HCT116 (cell line): ENCODE measurements at regions not wholly inside any gene's neighbourhood (a gene's known extent, or its start where the extent isn't known, plus 50 kb on each side); places are given as distances from the start of the nearest gene placed in this dataset.

Experiments used
- ATAC-seq: fragments of 200-7000 bp; cut with Tn5 transposase; 2 replicates; pipeline ENCODE4 v1.9.1; 2020; ENCODE audit warnings: mild to moderate bottlenecking, moderate library complexity
- BruUV-seq: library from RNA; stranded (reverse); fragments of 400-500 nt; replicated peaks from 2 replicates; lab custom pipeline; 2021; lab: Mats Ljungman, UMichigan
- CTCF ChIA-PET: fragments of 300-600 bp; sonication (Branson Sonifier 250); formaldehyde crosslinking; loops from one replicate; lab custom pipeline; 2021; ENCODE audit warnings: antibody characterized with exemption; lab: Charles Lee
- POLR2A ChIA-PET: fragments of 300-600, 350-600 bp; sonication (Branson Sonifier 250); formaldehyde crosslinking; loops from one replicate; lab custom pipeline; 2021; ENCODE audit warnings: antibody characterized with exemption; lab: Charles Lee
- RAD21 ChIA-PET, 2 experiments: fragments of 300-600 bp; sonication (Branson Sonifier 250); formaldehyde crosslinking; loops; one replicate each; lab custom pipeline; 2023; ENCODE audit warnings: low total read pairs in 2 of 2; ENCODE audit not compliant: uncharacterized antibody in 2 of 2, unreplicated experiment in 2 of 2, low non-redundant PET in 1 of 2; lab: Charles Lee
- DNase-seq: peaks from one replicate; pipeline ENCODE4 v3.0.0-alpha.2; 2010; ENCODE audit warnings: low read depth, low spot score
- H2AFZ ChIP-seq: fragments of 200-600 bp; shearing (Covaris generic), sonication (generic); 2 replicates; pipeline ENCODE4 v1.6.1; 2017; ENCODE audit warnings: low read depth, mixed run types, mixed read lengths, antibody characterized with exemption, low read length; ENCODE audit not compliant: poor library complexity, severe bottlenecking
- H3K27ac ChIP-seq: 2 replicates; pipeline ENCODE4 v1.5.1; 2012; ENCODE audit warnings: low read depth, low read length
- H3K27me3 ChIP-seq: fragments of 200-600 bp; sonication (generic); 2 replicates; pipeline ENCODE4 v1.6.1; 2016; ENCODE audit warnings: mixed run types, low read length, mixed read lengths; ENCODE audit not compliant: insufficient read depth
- H3K36me3 ChIP-seq, 2 experiments: fragments of 200-500 bp in 1 of 2; fragments of 200-600 bp in 1 of 2; sonication (Bioruptor generic) in 1 of 2; sonication (generic) in 1 of 2; 2 replicates each; pipeline versions ENCODE4 v1.5.1 to v1.6.1; 2014 to 2016; ENCODE audit warnings: low read length in 2 of 2, inconsistent platforms in 1 of 2, mixed read lengths in 1 of 2, mixed run types in 1 of 2; ENCODE audit not compliant: insufficient read depth in 2 of 2, control insufficient read depth in 1 of 2
- H3K4me1 ChIP-seq, 2 experiments: fragments of 200-600 bp in 1 of 2; sonication (generic) in 1 of 2; 2 replicates each; pipeline versions ENCODE4 v1.5.1 to v1.6.1; 2012 to 2017; ENCODE audit warnings: low read length in 2 of 2, inconsistent platforms in 1 of 2, mild to moderate bottlenecking in 1 of 2, mixed read lengths in 1 of 2, mixed run types in 1 of 2, moderate library complexity in 1 of 2; ENCODE audit not compliant: insufficient read depth in 2 of 2, control insufficient read depth in 1 of 2
- H3K4me2 ChIP-seq: fragments of 200-600 bp; sonication (generic); 2 replicates; pipeline ENCODE4 v1.6.1; 2017; ENCODE audit warnings: mixed run types, low read length, mixed read lengths
- H3K4me3 ChIP-seq, 2 experiments: fragments of 200-600 bp in 1 of 2; sonication (generic) in 1 of 2; replicated peaks in 1 of 2; 2 replicates each; pipeline ENCODE4 v1.5.1; 2011 to 2016; ENCODE audit warnings: low read length in 2 of 2, control low read depth in 1 of 2, low read depth in 1 of 2, mild to moderate bottlenecking in 1 of 2, mixed read lengths in 1 of 2, mixed run types in 1 of 2
- H3K79me2 ChIP-seq: fragments of 200-600 bp; sonication (generic); 2 replicates; pipeline ENCODE4 v1.6.1; 2017; ENCODE audit warnings: mild to moderate bottlenecking, mixed run types, low read length, moderate library complexity, mixed read lengths; ENCODE audit not compliant: insufficient read depth
- H3K9ac ChIP-seq: fragments of 200-600 bp; sonication (generic); 2 replicates; pipeline ENCODE4 v1.6.1; 2016; ENCODE audit warnings: low read length, mixed read lengths
- H3K9me2 ChIP-seq: fragments of 200-600 bp; sonication (generic), shearing (Covaris generic); 2 replicates; pipeline ENCODE4 v1.6.1; 2017; ENCODE audit warnings: mixed run types, mild to moderate bottlenecking, moderate library complexity; ENCODE audit not compliant: insufficient read depth
- H3K9me3 ChIP-seq, 2 experiments: fragments of 200-500 bp in 1 of 2; fragments of 200-600 bp in 1 of 2; sonication (Bioruptor generic) in 1 of 2; sonication (generic) in 1 of 2; 2 replicates each; pipeline ENCODE4 v1.6.1; 2014 to 2017; ENCODE audit warnings: low read length in 2 of 2, mixed read lengths in 2 of 2, inconsistent platforms in 1 of 2, low read depth in 1 of 2, mild to moderate bottlenecking in 1 of 2, mixed run types in 1 of 2, moderate library complexity in 1 of 2; ENCODE audit not compliant: control insufficient read depth in 1 of 2, insufficient read depth in 1 of 2
- H4K20me1 ChIP-seq: fragments of 200-600 bp; sonication (generic), shearing (Covaris generic); 2 replicates; pipeline ENCODE4 v1.6.1; 2017; ENCODE audit warnings: mixed run types, mild to moderate bottlenecking, moderate library complexity; ENCODE audit not compliant: insufficient read depth
- CBX3 ChIP-seq: IDR thresholded peaks from 2 replicates; pipeline ENCODE4 v1.6.1; 2012; ENCODE audit warnings: low read depth
- CEBPB ChIP-seq: IDR thresholded peaks from 2 replicates; pipeline ENCODE4 v1.6.1; 2012; ENCODE audit warnings: low read depth
- EGR1 ChIP-seq: IDR thresholded peaks from 2 replicates; pipeline ENCODE4 v1.6.1; 2012; ENCODE audit warnings: low read depth
- ELF1 ChIP-seq: IDR thresholded peaks from 2 replicates; pipeline ENCODE4 v1.6.1; 2012; ENCODE audit warnings: low read depth, borderline replicate concordance
- EZH2 ChIP-seq: fragments of 200-600 bp; sonication (generic); IDR thresholded peaks from 2 replicates; pipeline ENCODE4 v1.6.1; 2017; ENCODE audit warnings: antibody characterized with exemption, mixed run types
- FOSL1 ChIP-seq: IDR thresholded peaks from 2 replicates; pipeline ENCODE4 v1.6.1; 2012; ENCODE audit warnings: low read depth
- JUND ChIP-seq: IDR thresholded peaks from 2 replicates; pipeline ENCODE4 v1.6.1; 2012
- SIN3A ChIP-seq: IDR thresholded peaks from 2 replicates; pipeline ENCODE4 v1.6.1; 2012; ENCODE audit warnings: low read depth
- SP1 ChIP-seq: IDR thresholded peaks from 2 replicates; pipeline ENCODE4 v1.6.1; 2012; ENCODE audit warnings: low read depth
- TCF7L2 ChIP-seq: IDR thresholded peaks from 2 replicates; pipeline ENCODE4 v1.7.0; 2011; ENCODE audit warnings: borderline replicate concordance, inconsistent platforms; ENCODE audit not compliant: insufficient read depth, insufficient read length; ENCODE audit errors: extremely low read depth
- YY1 ChIP-seq: IDR thresholded peaks from 2 replicates; pipeline ENCODE4 v1.6.1; 2011; ENCODE audit warnings: low read length, low read depth, moderate library complexity, mild to moderate bottlenecking; ENCODE audit not compliant: insufficient replicate concordance; ENCODE audit errors: extremely low read depth
- ZFX ChIP-seq: fragments of 450-650 bp; IDR thresholded peaks from 2 replicates; pipeline ENCODE4 v1.6.1; 2017
- intact Hi-C: fragments of 100-400 bp; cut with micrococcal nuclease; formaldehyde crosslinking; loops from 2 replicates; pipeline ENCODE4 v1.10.0; 2022
- TF ChIP-seq, protein P1 (sequence below): IDR thresholded peaks from 2 replicates; pipeline ENCODE4 v1.6.1; 2012; ENCODE audit warnings: low read depth
- TF ChIP-seq, protein P2 (sequence below): IDR thresholded peaks from 2 replicates; pipeline ENCODE4 v1.6.1; 2012
- TF ChIP-seq, protein P3 (sequence below): IDR thresholded peaks from 2 replicates; pipeline ENCODE4 v1.6.1; 2012

DNA sequence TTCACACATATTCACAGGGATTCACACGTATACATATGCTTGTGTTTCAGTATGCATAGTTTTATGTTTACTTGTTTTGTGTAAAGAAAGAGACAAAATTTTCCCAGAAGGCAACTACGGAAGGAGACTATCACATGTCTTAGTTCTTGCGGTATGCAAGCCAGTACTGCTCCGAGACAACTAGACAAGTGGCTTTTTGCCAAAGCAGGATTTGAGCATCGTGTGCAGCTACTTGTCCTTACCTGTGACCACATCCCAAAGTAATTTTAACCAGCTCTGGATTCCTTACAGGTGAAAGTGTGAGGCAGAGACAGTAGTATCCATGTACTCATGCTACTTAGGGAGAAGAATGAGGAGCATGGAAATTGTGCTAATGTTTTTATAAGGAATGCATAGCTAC is 591.4 kb upstream of the NR2F2 start:
- H3K4me2 ChIP-seq = no peak overlapping the region
- no peak overlapping the region for H3K27ac ChIP-seq
- no peaks in the 10 kb centered on the region for H3K27me3 ChIP-seq
- no TSS peak for BruUV-seq
- CTCF ChIA-PET = no interaction called here
- ATAC-seq = no peak
- no peaks in the 10 kb centered on the region for H3K36me3 ChIP-seq
- no peaks in the 10 kb centered on the region for H3K4me1 ChIP-seq
- H3K9ac ChIP-seq = no peak overlapping the region
- no peaks in the 10 kb centered on the region for H4K20me1 ChIP-seq
- POLR2A ChIA-PET = no interaction called here
- no peak overlapping the region for H3K4me3 ChIP-seq
- no peak overlapping the region for H2AFZ ChIP-seq
- TF ChIP-seq EGR1 (no peak), ELF1 (no peak), JUND (no peak), SIN3A (no peak), ZFX (no peak), YY1 (no peak), CEBPB (no peak), SP1 (no peak), TCF7L2 (no peak), EZH2 (no peak), CBX3 (no peak), FOSL1 (no peak)
- TF ChIP-seq, protein P1, sequence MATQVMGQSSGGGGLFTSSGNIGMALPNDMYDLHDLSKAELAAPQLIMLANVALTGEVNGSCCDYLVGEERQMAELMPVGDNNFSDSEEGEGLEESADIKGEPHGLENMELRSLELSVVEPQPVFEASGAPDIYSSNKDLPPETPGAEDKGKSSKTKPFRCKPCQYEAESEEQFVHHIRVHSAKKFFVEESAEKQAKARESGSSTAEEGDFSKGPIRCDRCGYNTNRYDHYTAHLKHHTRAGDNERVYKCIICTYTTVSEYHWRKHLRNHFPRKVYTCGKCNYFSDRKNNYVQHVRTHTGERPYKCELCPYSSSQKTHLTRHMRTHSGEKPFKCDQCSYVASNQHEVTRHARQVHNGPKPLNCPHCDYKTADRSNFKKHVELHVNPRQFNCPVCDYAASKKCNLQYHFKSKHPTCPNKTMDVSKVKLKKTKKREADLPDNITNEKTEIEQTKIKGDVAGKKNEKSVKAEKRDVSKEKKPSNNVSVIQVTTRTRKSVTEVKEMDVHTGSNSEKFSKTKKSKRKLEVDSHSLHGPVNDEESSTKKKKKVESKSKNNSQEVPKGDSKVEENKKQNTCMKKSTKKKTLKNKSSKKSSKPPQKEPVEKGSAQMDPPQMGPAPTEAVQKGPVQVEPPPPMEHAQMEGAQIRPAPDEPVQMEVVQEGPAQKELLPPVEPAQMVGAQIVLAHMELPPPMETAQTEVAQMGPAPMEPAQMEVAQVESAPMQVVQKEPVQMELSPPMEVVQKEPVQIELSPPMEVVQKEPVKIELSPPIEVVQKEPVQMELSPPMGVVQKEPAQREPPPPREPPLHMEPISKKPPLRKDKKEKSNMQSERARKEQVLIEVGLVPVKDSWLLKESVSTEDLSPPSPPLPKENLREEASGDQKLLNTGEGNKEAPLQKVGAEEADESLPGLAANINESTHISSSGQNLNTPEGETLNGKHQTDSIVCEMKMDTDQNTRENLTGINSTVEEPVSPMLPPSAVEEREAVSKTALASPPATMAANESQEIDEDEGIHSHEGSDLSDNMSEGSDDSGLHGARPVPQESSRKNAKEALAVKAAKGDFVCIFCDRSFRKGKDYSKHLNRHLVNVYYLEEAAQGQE = no peak
- TF ChIP-seq, protein P2, sequence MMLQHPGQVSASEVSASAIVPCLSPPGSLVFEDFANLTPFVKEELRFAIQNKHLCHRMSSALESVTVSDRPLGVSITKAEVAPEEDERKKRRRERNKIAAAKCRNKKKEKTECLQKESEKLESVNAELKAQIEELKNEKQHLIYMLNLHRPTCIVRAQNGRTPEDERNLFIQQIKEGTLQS = no peak
- TF ChIP-seq, protein P3, sequence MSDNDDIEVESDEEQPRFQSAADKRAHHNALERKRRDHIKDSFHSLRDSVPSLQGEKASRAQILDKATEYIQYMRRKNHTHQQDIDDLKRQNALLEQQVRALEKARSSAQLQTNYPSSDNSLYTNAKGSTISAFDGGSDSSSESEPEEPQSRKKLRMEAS = no peak
- no peaks in the 10 kb centered on the region for H3K9me3 ChIP-seq
- no peaks in the 10 kb centered on the region for H3K9me2 ChIP-seq
- RAD21 ChIA-PET = no interaction called here
- H3K79me2 ChIP-seq = no peaks in the 10 kb centered on the region
- no peak for DNase-seq
- intact Hi-C loops = no loop called here
